Cardiac septum (tissue), 1 donor: ENCODE measurements at regions not wholly inside any gene's neighbourhood (a gene's known extent, or its start where the extent isn't known, plus 50 kb on each side); places are given as distances from the start of the nearest gene placed in this dataset.
"Not testable (repeated sequence)": the region's sequence is repeated elsewhere in the genome, so short reads cannot be mapped to it uniquely, and the experiment has no call there.

Experiments used
- DNase-seq: peaks from one replicate; pipeline ENCODE4 v3.0.0-alpha.2; 2020; ENCODE audit warnings: low spot score
- intact Hi-C: fragments of 100-400 bp; cut with DNase I; formaldehyde crosslinking; loops from one replicate; pipeline ENCODE4 v1.14.0; 2022
- donor health status: DM: no; HTN: no; CAD: no.

DNA sequence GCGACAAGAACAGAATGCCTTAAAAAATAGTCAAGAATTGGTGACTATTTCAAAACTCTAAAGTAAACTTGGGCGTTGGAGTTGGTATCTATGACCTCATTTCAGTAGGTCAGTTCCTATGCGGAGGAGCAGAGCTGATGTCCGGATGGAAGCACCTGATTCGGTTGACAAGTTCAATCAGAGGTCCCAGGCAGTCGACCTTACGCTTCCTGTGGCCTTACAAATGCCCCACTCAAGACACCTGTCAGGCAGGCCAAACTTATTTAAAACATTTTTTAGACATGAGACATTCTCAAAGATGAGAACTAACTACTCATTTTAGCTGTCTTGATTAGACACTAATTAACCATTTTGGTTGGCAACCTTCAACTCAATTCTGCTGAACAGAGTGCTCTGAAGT lies 137.7 kb upstream of the ADAMTS3 start:
- no peak for DNase-seq
- intact Hi-C loops = loop anchor here (10.0 kb wide), 2 partner anchors 202 to 208 kb away; no protein-coding TSS in a partner anchor

- DNase-seq = not testable (repeated sequence)
- intact Hi-C loops = loop anchor here (5.0 to 10.0 kb wide), 3 partner anchors 200 to 312 kb away; no protein-coding TSS in a partner anchor
Measured at GRCh38 chr4:72704925-72705640, 136.1 kb upstream of the ADAMTS3 start.

DNA sequence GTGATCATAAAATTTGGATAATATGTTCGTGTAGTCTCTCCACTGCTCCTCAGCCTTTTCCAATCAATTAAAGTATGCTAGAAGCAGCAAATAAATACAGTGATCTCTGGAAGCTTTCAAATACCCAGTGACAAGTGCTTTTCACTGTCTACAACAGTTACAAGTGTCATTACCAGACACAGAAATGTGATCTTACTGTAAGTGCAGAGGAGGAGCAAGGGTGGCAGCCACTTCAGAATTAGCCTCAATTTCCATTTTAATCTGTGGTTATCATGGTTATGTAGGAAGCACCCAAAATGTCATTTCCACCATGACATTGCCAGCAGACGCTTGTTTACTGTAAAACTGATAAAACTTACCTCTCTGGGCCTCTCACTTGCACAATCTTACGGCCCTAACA lies 133.9 kb upstream of the ADAMTS3 start:
- intact Hi-C loops = loop anchor here (5.0 to 10.0 kb wide), 3 partner anchors 198 to 314 kb away; no protein-coding TSS in a partner anchor
- DNase-seq = no peak

GRCh38 chr4:72701987-72702819 lies 133.2 kb upstream of the ADAMTS3 start:
- intact Hi-C loops = loop anchor here (5.0 to 10.0 kb wide), 3 partner anchors 197 to 315 kb away; no protein-coding TSS in a partner anchor
- no peak for DNase-seq

- DNase-seq = no peak
- intact Hi-C loops = no loop called here
Measured at GRCh38 chr4:72690771-72691170, 121.8 kb upstream of the ADAMTS3 start.

- no peak for DNase-seq
- intact Hi-C loops = no loop called here
Measured at GRCh38 chr4:72689923-72690322, 120.9 kb upstream of the ADAMTS3 start.

DNA sequence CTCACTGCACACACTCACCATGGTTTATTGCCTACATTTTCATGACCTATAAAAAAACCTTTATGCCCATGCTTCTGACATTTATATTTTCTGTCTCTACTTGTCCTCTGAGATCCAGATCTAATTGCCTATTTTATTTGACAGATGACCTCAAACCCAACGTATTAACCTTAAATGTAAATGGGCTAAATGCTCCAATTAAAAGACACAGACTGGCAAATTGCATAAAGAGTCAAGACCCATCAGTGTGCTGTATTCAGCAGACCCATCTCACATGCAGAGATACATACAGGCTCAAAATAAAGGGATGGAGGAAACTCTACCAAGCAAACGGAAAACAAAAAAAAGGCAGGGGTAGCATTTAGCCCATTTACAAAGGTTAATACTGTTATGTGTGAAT lies 117.4 kb upstream of the ADAMTS3 start:
- intact Hi-C loops, DNase-seq: not testable (repeated sequence)

GRCh38 chr4:72679666-72680065 lies 110.6 kb upstream of the ADAMTS3 start:
- intact Hi-C loops = no loop called here
- DNase-seq = no peak

DNA sequence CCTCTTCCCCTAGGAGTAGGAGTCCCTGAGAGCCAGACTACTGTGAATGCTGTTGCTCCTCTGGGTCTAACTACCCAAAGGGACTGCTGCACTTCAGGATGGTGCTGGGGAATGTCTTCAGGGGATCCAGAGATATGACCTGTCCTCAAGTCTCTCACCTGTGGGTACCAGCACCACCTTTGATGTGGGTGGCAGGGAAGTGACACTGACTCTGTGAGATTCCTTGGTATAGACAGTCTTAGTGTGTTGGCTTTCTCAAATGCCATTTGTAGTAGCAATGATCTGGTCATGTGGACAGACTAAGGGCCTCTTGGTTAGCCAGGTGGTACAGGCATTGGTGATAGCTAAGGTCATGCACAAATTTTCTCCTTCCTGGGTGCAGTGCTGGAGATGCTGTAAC lies 108.9 kb upstream of the ADAMTS3 start:
- intact Hi-C loops = no loop called here
- no peak for DNase-seq

DNA sequence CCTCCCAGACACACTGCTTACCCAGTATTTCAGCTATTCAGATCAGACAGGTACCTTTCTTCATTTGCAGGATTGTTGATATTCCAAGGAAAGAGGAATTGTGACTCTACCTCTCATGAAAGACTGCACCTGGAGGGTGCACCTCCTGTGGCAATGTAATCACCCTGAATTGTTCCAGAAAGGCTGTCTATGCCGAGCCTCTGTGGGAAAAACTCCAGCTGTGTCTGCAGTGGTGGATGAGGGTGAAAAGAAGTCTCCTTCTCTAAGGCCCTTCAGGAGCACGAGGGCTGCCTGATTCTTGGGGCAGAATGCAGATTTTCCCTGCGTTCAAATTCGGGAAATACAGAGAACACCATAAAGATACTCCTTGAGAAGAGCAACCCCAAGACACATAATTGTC lies 108.2 kb upstream of the ADAMTS3 start:
- intact Hi-C loops = no loop called here
- no peak for DNase-seq

DNA sequence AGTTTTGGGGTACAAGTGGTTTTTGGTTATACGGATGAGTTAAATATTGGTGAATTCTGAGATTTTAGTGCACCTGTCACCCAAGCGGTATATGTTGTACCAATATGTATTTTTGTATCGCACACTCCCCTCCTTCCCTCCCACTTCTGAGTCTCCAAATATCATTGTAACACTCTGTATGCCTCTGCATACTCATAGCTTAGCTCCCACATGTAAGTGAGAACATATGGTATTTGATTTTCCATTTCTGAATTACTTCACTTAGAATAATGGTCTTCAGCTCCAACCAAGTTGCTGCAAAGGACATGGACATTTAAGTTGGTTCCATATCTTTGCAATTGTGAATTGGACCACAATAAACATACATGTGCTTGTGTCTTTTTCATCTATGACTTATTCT lies 103.0 kb upstream of the ADAMTS3 start:
- intact Hi-C loops = no loop called here
- DNase-seq = no peak

DNA sequence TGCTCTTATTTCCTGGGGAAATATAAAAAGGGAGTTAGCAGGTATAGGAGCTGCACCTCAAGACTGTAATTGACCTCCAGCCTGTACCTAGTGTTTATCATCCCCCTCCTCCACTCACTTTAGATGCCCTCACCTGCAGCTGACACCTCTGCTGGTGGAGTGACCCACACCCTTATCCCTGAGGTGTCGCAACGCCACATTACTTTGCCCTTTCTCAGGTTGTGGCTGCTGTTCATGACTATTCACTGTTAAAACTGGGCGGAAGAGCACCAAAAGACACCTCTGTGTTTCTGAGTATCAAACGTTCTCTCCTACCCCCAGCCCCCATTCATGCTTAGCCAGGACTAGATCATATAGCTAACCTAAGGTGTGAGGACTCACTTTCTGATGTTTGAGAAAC lies 101.5 kb upstream of the ADAMTS3 start:
- no peak for DNase-seq
- intact Hi-C loops = no loop called here

- DNase-seq = no peak
- intact Hi-C loops = no loop called here
Measured at GRCh38 chr4:72666910-72667309, 97.9 kb upstream of the ADAMTS3 start.

- DNase-seq = no peak
- intact Hi-C loops = no loop called here
Measured at GRCh38 chr4:72665171-72665968, 96.3 kb upstream of the ADAMTS3 start.

DNA sequence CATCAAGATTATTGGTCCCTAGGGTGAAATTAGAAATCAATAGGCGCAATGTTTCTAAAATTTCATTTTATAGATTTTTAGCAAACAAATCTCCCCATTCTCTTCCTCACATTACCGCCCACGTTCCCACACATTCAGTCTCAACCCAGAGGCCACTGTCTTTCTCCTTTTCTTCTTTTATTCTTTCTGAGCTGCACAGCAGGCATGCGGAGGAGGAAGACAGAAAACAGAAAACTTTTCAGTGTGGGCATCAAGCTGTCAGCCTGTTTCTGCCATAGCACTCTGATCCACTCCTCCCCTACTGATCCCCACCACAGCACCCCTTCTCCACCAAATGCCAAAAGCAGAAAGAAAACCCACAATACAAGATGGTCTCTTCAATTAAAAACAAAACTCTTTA lies 94.8 kb upstream of the ADAMTS3 start:
- intact Hi-C loops = no loop called here

GRCh38 chr4:72661830-72662229 lies 92.8 kb upstream of the ADAMTS3 start:
- intact Hi-C loops = no loop called here
- DNase-seq = no peak

More for the DNA sequence above, 94.8 kb upstream of the ADAMTS3 start:
- no peak for DNase-seq

- DNase-seq = no peak
- intact Hi-C loops = no loop called here
Measured at GRCh38 chr4:72641611-72642010, 72.6 kb upstream of the ADAMTS3 start.

DNA sequence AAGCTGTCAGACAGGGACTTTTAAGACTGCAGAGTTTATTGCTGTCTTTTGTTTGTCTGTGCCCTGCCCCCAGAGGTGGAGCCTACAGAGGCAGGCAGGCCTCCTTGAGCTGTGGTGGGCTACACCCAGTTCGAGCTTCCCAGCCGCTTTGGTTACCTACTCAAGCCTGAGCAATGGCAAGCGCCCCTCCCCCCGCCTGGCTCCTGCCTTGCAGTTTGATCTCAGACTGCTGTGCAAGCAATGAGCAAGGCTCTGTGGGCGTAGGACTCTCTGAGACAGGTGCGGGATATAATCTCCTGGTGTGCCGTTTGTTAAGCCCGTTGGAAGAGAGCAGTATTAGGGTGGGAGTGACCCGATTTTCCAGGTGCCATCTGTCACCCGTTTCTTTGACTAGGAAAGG lies 67.8 kb upstream of the ADAMTS3 start:
- intact Hi-C loops, DNase-seq: not testable (repeated sequence)

DNA sequence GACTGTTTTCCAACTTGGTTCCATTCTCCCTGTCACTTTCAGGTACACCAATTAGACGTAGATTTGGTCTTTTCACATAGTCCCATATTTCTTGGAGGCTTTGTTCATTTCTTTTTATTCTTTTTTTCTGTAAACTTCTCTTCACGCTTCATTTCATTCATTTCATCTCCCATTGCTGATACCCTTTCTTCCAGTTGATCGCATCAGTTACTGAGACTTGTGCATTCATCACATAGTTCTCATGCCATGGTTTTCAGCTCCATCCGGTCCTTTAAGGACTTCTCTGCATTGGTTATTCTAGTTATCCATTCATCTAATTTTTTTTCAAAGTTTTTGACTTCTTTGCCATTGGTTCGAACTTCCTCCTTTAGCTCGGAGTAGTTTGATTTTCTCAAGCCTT lies 66.9 kb upstream of the ADAMTS3 start:
- DNase-seq, intact Hi-C loops: not testable (repeated sequence)

- DNase-seq, intact Hi-C loops: not testable (repeated sequence)
Measured at GRCh38 chr4:72632253-72632652, 63.2 kb upstream of the ADAMTS3 start.
